ENCODE measurements at regions not wholly inside any gene's neighbourhood (a gene's known extent, or its start where the extent isn't known, plus 50 kb on each side); places are given as distances from the start of the nearest gene placed in this dataset.
"Not testable (repeated sequence)": the region's sequence is repeated elsewhere in the genome, so short reads cannot be mapped to it uniquely, and the experiment has no call there.

DNA sequence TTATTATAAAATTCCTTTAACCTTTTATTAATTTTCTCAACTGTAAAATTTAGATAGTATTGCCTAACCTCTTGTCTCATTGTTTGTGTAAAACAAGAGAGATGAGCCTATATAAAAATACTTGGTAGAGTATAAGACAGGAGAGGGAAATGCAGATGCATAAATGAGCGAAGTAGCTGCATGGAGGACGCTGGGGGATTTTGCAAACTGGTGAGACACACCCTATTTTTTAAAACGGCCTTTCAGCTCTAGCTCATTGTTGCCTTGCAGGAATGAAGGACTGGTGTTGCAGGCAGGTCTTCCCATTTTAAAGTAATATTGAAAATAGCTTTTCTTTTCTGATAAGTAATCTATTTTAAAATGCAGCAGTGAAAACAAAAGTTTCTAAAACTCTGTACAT lies 435.3 kb upstream of the HNRNPA3 start:
- no peak for DNase-seq

DNA sequence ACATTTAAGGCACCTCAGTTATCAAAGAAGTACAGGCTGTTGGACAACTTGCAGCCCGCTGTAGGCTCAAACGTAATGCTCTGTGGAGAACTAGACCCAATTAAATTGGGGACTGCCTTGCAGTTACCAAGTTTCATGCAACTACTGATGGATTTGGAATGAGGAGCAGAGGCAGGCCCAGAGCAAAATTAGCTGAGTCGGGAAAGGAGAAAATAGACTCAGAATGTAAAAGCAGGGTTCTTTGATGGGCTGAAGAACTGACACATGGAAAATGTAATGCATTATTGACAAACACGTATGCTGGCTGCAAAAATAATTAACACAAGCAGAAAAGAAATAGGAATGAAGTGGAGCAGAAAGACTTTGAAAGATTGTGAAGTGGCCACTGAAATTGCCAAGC lies 432.7 kb upstream of the HNRNPA3 start:
- DNase-seq: no peak

DNA sequence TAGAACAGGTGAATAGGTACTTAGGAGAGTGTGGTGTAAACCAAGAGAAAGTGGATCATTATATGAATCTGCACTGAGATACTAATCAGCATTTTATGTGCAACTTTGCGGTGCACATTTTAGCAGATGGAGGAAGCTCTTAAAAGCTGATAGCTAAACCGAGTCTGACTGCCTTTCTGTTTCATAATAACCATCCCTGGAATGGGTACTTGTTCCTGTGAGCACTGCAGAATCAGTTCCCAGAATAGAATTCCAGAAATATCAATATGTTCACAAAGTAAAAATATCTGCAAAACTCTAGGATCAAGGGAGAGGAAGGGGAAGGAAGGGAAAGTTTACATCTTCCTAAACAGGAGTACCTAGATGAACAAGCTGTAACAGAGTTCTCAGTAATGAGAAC lies 432.2 kb upstream of the HNRNPA3 start:
- DNase-seq: no peak

DNA sequence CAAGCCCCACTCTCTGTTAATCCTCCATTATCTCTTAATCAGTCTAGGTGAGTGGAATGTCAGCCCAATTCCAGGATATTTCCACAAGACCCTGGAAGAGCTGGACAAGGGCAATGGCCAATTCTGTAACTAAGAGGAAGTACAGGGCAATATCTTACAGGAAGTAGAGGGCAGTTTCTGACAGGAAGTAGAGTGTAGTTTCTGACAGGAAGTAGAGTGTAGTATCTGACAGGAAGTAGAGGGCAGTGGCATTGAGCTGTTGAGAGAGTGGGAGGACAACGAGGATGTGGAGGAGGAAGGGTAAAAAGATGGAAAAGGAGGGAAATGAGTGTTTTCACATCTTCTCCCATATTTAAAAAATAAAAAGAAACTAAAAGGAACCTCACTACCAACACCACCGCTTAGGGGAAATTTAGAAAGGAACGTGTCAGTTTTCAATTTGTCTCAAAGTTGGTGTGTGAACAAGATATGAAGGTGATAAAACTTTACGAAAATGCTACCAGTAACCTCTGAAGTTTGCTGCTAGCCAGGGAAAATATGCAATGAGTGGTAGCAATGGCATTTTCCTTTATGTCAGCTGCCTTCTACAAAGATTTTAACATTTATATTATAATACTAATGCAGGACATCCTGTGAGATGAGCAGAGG lies 430.9 kb upstream of the HNRNPA3 start:
- no peak for DNase-seq

DNA sequence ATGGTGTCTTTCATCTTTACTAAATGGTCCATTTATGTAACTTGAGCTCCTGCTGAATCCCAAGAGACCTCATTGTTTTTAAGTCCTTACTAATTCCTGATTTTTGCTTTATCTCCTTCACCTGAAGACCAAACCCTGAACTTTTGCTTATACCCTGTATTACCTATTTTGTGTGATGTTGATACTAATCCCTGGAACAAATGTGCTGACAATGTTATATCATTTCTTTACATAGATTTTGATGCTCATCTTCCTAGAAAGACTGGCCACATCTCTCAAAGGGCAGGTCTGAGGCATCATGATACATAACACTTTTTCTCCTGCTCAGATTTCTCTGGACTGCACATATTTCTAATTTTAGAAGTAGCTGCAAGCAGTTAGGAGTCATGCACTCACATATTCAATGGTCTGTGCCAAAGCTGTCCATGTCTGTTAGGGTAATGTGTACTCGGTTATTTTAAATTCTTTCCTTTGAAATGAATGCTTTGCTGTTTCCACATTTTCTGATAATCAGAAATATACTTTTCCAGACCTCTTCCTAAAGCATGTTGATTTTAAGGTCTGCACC lies 427.9 kb upstream of the HNRNPA3 start:
- DNase-seq: no peak

DNA sequence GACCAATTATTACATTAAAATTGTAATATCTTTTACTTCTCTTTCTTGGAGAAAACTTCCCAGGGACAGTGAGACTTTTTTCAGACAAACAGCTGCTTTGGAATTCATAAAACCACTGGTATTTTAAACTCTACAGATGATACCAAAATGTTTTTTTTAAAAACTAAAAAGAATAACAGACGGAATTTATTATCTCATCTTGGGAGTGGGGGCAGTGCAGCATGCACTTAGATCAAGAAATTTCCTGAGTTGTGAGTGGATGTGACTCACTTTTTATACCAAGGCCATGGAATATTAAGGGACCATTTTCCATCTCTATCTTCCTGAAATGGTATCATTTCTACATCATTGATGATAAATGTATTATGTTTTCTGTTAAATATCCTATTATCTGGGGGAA lies 422.8 kb upstream of the HNRNPA3 start:
- DNase-seq: no peak

DNA sequence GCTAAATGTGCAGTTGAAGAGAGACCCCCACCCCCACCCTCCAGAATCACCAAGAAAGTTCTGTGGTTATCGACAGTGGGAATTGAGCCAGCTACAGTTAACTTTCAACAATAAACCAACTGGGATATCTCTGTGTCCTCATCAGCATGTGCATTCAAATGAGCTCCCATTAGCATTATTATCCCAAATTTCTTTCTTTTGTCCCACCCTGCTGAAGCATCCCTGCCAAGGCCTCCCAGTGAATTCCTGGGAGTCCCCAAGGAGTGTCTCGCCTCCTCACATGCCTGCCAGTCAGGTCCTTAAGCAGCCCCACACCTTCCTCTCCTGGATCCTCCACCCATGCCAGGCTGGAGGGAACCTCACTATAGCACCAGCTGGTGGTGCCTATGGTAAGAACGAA lies 422.1 kb upstream of the HNRNPA3 start:
- DNase-seq: no peak

DNA sequence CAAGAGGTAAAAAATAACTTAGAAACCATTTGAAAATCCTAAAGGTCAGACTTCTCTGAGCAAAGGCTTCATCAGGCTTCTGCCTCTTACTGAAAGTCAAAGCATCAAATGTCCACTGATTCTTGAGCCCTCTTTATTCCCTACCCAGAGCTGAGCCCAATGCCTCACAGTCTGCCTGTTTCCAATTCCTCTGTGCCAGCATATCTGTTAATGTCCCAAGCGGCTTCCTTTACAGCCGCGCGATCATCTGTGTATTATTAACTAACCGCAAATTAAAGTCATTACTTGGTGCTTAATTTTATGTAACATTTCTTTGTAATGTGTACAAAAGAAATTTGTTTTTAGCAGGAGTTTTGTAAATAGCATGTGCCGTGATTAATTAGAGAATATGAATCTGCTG lies 418.8 kb upstream of the HNRNPA3 start:
- DNase-seq: no peak

DNA sequence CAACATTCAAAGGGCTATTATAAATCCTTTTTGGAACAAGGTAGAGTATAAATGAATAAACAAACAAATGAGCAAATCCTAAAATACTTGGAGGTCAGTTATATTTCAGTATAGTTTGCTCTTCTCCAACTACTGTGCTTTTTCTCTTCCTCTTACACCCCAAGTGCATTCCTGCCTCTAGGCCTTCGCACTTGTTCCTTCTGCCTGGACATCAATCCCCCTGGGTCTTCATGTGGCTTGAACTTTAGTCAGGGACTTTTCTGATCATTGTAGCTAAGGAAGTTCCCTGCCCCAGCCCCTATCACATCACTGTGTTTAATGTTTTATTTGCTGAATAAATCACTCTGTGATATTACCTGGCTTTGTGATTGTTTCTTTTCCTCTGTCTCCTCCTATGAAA lies 418.2 kb upstream of the HNRNPA3 start:
- DNase-seq: no peak

DNA sequence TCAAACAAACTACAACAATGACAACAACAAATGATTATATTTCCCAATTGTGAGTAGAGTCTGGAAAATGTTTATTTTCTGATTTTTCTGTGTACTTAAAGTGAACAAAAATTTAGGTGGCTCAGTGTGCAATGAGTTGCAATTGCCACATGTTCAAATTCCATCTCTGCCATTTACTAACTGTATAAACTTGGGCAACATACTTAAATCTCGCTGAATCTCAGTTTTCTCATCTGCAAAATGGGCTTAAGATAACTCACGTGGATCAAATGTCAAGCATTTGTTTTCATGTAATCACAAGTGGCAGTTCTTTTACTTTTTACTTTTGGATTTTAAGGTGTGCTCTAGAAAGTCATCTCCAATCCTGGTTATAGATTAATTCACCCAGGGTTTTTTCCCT lies 416.8 kb upstream of the HNRNPA3 start:
- no peak for DNase-seq

DNA sequence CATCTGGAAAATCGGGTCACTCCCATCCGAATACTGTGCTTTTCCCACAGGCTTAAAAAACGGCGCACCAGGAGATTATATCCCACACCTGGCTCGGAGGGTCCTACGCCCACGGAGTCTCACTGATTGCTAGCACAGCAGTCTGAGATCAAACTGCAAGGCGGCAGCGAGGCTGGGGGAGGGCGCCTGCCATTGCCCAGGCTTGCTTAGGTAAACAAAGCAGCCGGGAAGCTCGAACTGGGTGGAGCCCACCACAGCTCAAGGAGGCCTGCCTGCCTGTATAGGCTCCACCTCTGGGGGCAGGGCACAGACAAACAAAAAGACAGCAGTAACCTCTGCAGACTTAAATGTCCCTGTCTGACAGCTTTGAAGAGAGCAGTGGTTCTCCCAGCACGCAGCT lies 415.9 kb upstream of the HNRNPA3 start:
- not testable (repeated sequence) for DNase-seq

DNA sequence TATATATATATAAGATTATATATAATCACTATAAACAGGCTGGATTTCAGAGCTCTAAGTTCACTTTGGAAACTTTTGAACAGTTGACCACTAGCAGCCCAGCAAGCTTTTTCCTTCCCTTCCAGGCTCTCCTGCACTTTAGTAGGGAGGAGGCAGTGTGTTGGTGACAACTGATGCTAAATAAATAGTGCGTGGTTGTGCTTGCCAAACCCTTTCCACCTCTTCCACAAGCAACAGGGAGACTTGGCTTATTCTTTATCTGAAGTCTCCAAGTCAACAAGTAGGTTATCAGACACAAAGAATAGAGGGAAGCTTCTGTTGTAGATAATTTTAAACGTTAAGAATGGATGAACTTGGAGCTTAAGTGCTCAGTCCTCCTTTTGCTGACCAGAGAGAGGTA lies 408.2 kb upstream of the HNRNPA3 start:
- DNase-seq: no peak

DNA sequence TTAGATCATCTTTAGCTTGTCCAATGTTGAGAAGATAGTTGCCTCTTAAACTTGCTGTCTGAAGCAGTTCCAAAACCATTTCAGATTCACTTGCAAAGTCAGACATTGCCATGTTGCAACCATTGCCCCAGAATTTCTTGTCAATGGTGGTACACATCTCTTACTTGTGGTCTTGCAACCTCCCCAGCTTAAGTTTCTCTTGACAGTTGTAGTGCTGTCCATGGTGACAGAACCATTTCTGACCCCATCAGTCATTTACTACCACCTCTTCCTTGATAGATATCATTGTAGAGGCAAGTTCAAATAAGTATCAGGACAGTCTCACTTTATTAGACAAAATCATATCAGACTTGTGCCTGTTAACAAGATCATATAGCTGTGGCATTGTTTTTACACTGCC lies 407.2 kb upstream of the HNRNPA3 start:
- no peak for DNase-seq

DNA sequence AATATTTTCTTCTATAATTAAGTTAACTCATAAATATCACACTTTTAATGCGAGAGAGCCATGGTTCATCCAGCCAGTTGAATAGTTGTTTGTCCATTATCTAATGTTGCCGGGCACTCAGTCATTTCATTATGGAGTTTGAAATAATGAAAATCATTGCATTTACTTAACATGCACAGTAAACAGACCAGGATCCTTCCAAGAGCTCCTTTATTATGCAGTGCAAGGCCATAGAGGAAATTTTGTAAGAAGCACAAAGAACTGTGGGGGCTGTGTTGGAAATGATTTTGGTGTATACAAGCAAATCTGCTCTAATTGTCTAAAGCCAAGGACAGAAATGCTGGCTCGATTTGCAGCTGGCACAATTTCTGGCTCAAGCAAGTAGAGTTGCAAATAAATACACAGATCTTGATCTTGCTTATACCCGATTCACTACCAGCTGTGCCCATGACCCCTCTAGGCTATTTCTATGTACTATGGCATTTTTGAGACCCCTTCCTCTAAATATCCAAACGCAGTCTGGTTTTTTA lies 400.3 kb upstream of the HNRNPA3 start:
- DNase-seq: no peak

DNA sequence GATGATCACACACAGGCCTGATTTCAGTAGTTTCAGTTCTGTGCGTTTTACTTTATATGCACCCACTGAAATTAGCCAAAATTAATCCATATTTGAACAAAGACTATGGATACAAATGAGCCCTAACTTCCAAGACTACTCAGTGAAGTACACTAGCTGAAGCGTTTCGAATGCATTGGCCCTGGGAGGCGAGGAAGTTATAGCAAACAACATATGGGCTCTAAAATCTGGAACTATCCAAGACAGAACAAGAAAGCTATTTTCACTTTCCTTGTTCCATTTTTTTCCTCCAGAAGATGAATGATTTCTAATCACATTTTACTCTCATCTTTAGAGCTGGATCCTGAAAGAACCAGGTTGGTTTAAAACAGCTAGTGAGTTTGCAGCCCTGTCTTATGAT lies 399.4 kb upstream of the HNRNPA3 start:
- no peak for DNase-seq

DNA sequence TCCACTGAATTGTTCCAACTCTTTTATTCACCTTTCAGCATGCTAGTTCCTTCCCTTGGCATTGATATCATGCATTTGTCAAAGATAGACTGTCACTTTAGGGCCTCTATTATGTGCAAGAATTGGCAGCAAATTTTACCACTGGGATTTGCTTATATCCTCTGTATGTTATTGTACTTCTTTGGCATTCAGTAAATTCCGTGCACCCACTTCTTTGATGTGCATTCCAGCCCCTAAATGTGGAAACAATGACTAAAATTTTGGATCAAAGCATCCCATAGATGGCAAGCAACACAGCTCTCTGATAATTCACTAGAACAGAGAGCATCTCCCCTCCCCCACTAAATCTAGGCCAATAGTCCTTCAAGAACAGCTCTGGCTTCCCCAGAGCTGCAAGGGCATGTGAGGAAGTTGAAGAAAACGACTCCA lies 399.0 kb upstream of the HNRNPA3 start:
- no peak for DNase-seq

DNA sequence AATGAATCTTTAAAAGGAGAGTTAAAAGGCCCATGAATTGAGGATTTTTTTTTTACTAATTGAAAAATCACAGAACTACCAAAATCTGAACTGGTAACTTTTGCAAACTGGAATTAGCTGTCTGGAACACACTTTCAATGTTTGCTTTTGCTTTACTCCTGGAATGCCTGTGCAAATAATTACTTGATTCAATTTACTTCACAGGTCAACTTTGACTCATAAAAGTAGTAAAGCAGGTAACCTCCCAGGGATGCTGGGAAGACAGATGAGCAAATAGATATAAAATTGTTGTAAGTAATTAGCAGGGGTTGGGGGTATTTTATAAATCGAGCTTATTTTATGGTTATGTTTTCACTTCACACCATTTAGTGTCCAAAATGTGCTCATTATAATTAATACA lies 398.3 kb upstream of the HNRNPA3 start:
- DNase-seq: no peak

DNA sequence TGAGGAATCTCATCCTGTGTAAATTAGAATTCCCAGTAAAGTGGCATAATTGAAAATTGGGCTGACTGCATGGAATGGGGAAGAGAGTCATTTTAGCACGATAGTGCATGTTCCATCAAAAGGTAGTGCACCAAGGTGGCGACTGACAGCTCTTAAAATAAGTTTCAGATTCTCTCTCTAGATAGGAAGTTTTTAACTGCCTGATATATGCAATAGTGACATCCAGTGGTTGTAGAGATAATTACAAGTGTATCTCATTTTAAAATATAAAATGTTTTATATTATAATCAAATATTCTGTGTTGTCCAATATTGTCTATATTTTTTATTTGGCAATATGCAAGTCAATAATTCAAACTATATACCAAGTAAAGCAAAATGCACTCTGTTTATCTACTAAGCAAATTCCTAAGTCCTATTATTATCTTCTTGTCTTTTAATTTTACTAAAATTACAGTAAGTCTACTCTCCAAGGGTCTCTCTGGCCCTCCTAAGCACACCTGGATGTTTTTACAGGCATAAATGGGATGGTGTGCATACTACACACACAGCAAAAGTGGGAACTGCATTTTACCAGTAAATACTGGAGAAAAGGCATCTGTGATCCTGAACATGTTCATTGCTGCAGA lies 397.7 kb upstream of the HNRNPA3 start:
- no peak for DNase-seq

DNA sequence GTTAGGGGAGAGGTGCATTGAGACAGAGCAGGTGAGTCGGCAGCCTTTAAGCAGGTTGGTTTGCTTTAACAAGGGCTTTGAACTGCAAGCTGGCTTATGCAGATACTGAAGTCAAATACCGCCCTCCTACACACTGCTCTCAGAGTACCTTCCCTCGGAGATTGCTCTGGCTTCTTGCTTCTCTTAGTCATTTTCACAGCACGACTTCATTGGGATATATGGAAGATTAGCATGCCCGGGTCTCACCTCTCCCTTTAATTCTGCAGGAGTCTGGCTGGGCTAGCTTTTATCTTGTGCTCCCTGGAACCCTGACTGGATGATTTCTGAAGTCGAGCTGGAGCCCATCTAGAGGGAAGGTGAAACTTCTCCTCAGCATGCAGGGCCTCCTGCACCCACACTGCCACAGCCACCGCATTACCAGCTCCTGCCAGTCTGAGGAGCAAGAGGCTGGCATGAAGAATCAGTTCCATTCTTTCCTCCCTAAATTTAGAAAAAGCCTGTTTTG lies 395.5 kb upstream of the HNRNPA3 start:
- DNase-seq: peak in 1 of 2 experiments; percentile 1

DNA sequence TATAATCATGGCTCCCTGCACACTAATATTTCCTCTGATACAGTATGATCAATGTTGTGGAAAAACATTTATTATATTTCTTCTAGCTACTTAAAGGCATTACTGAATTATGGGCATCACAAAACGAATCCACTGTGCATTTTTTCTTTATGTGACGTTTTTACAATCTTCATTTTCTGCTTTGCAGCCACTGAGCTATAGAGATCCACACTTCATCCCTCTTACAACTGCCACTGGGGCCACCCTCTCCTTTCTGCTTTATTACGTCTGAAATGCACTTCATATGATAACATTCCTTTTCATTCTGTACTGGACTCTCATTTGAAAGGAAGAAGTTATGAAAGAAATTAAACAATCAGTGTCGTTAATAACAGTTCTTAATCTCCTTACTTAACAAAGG lies 394.5 kb upstream of the HNRNPA3 start:
- DNase-seq: no peak

DNA sequence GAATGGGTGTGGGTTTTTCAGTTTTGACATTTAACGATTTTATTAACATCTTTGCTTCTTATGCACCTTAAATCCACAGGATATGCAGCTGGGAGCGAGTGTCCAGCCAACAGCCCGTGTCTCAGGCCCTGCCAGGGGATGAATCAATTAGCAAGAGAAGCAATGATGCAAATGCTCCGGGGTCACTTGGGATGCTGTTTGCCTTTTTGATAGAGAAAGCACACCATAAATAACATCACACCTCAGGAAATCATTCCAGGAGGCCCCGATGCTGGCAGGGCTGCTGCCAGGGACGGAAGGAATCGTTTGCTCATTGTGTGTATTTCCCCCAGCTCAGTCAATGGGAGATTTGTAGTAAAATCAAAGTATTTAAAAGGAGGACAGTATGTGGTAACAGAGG lies 394.0 kb upstream of the HNRNPA3 start:
- DNase-seq: no peak

DNA sequence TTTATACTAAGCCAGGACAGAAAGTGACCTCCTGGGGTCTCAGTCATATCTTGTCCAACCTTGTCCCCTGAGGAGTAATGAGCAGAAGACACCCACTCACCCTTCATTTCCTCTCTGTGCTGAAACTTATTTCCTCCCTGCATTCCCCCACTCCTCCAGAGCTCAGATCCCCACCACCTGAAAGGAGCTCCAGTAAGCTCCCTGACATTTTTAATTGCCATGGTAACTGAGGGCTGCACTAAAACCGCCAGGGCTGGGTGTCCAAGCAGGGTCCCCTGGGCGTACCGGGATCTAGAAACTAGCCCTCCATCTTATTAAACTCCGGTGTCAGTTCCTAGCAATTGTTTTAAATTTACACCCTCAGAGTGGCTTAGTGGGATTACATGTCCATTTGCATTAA lies 393.3 kb upstream of the HNRNPA3 start:
- no peak for DNase-seq

DNA sequence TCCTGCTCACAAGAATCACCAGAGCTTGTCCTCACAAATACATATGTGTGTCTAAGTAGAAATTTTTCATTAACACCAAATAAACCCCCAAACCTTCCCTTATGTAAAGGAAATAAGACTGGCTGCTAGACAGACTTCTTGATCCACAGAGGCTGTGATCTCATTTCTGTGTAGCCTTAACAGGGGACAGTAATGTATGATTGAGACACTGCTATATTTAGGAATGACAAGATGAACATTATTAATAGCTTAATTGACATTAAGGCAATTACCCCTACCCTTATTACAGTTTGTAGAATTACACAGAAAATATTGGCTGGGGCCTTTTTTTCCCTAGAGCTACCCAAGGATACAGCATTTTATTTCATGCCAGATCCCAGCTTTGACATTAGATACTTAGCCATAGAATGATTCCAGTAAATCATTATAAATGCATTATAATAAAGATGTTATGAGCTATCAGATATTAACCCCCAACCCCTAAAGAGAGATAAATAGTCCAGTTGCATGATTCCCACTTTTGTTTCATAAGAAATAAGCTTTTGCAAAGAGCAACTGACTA lies 392.1 kb upstream of the HNRNPA3 start:
- DNase-seq: no peak

DNA sequence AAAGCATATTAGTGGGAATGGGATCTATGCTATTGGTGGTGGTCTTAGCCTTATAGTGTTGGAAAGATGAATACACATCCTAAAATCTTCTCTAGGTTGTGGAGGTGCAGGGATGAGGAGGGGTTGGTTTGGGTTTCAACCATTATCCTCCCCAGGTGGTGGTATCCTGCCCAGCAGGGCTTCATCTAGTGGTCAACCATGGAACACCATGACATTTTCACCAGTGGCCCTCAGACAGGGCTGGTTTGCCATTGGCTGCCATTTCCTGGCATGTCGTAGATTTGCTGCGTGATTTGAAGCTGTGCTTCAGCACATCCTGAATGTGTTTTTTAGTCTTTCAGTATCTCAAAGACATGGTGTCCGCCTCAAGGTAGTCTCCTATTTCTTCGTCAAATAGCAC lies 391.2 kb upstream of the HNRNPA3 start:
- DNase-seq: no peak
